ENCODE measurements at regions not wholly inside any gene's neighbourhood (a gene's known extent, or its start where the extent isn't known, plus 50 kb on each side); places are given as distances from the start of the nearest gene placed in this dataset.

- TF ChIP-seq USF1 (IDR thresholded peaks at IDR 0.05) (no peak), NFIC (IDR thresholded peaks at IDR 0.05) (no peak), CREB1 (IDR thresholded peaks at IDR 0.05; ENCODE audit: low read depth) (no peak), RAD21 (IDR thresholded peaks at IDR 0.05; ENCODE audit: low read depth) (no peak), TCF12 (IDR thresholded peaks at IDR 0.05; ENCODE audit: low read depth) (no peak)
These were observed 705.6 kb downstream of the UTRN start for GRCh38 chr6:144990784-144991183.

- no peak for TF ChIP-seq CEBPB (IDR thresholded peaks at IDR 0.05)
- TF ChIP-seq TAF1 (IDR thresholded peaks at IDR 0.05; ENCODE audit: low read depth): no peak
- TF ChIP-seq TEAD4 (IDR thresholded peaks at IDR 0.05): no peak
These were observed 708.7 kb downstream of the UTRN start for GRCh38 chr6:144993870-144994269.

- TF ChIP-seq YY1 (IDR thresholded peaks at IDR 0.05; ENCODE audit: low read depth): no peak
- no peak for TF ChIP-seq TEAD4 (IDR thresholded peaks at IDR 0.05)
- TF ChIP-seq FOXM1 (IDR thresholded peaks at IDR 0.05; ENCODE audit: borderline replicate concordance, low read depth): no peak
- no peak for TF ChIP-seq NFIC (IDR thresholded peaks at IDR 0.05)
- TF ChIP-seq REST (IDR thresholded peaks at IDR 0.05; ENCODE audit: low read depth): no peak
- no peak for TF ChIP-seq CEBPB (IDR thresholded peaks at IDR 0.05)
- no peak for TF ChIP-seq CREB1 (IDR thresholded peaks at IDR 0.05; ENCODE audit: low read depth)
- no peak for TF ChIP-seq TCF12 (IDR thresholded peaks at IDR 0.05; ENCODE audit: low read depth)
- TF ChIP-seq EP300 (IDR thresholded peaks at IDR 0.05; ENCODE audit: borderline replicate concordance): no peak
- no peak for TF ChIP-seq TAF1 (IDR thresholded peaks at IDR 0.05; ENCODE audit: low read depth)
- no peak for TF ChIP-seq USF1 (IDR thresholded peaks at IDR 0.05)
- no peak for TF ChIP-seq EGR1 (IDR thresholded peaks at IDR 0.05)
- TF ChIP-seq RAD21 (IDR thresholded peaks at IDR 0.05; ENCODE audit: low read depth): no peak
- no peak for TF ChIP-seq MAX (IDR thresholded peaks at IDR 0.05)
- no peak for TF ChIP-seq ZBTB7A (IDR thresholded peaks at IDR 0.05; ENCODE audit: low read depth)
These were observed 712.9 kb downstream of the UTRN start for GRCh38 chr6:144997996-144998395.

- TF ChIP-seq USF1 (IDR thresholded peaks at IDR 0.05) (no peak), TCF12 (IDR thresholded peaks at IDR 0.05; ENCODE audit: low read depth) (no peak), MAX (IDR thresholded peaks at IDR 0.05) (no peak), RAD21 (IDR thresholded peaks at IDR 0.05; ENCODE audit: low read depth) (no peak), EGR1 (IDR thresholded peaks at IDR 0.05) (no peak), REST (IDR thresholded peaks at IDR 0.05; ENCODE audit: low read depth) (no peak), TEAD4 (IDR thresholded peaks at IDR 0.05) (no peak), EP300 (IDR thresholded peaks at IDR 0.05; ENCODE audit: borderline replicate concordance) (no peak)
These were observed 714.0 kb downstream of the UTRN start for GRCh38 chr6:144999127-144999526.

- TF ChIP-seq RAD21 (IDR thresholded peaks at IDR 0.05; ENCODE audit: low read depth) (no peak), CEBPB (IDR thresholded peaks at IDR 0.05) (no peak), EGR1 (IDR thresholded peaks at IDR 0.05) (no peak), CREB1 (IDR thresholded peaks at IDR 0.05; ENCODE audit: low read depth) (no peak), REST (IDR thresholded peaks at IDR 0.05; ENCODE audit: low read depth) (no peak), EP300 (IDR thresholded peaks at IDR 0.05; ENCODE audit: borderline replicate concordance) (no peak)
These were observed 718.0 kb downstream of the UTRN start for GRCh38 chr6:145003145-145003544.
